H9 (cell line): ENCODE measurements at regions not wholly inside any gene's neighbourhood (a gene's known extent, or its start where the extent isn't known, plus 50 kb on each side); places are given as distances from the start of the nearest gene placed in this dataset.

Source experiments
- DNase-seq: peaks from one replicate; pipeline ENCODE4 v3.0.0-alpha.2; 2017
- H2AFZ ChIP-seq: one replicate; pipeline ENCODE4 v1.6.1; 2013; ENCODE audit warnings: mild to moderate bottlenecking, low read length, control low read depth, moderate library complexity
- H2AK5ac ChIP-seq: 2 replicates; pipeline ENCODE4 v1.6.1; 2013; ENCODE audit warnings: low read length, control low read depth, mixed read lengths; ENCODE audit not compliant: insufficient read length
- H2BK120ac ChIP-seq: one replicate; pipeline ENCODE4 v1.6.1; 2013; ENCODE audit warnings: low read depth, mild to moderate bottlenecking, low read length, control low read depth, inconsistent platforms; ENCODE audit not compliant: poor library complexity, severe bottlenecking
- H2BK12ac ChIP-seq: 2 replicates; pipeline ENCODE4 v1.6.1; 2013; ENCODE audit warnings: low read length, control low read depth, mixed read lengths, low read depth; ENCODE audit not compliant: insufficient read length
- H2BK15ac ChIP-seq: 2 replicates; pipeline ENCODE4 v1.6.1; 2013; ENCODE audit warnings: low read depth, low read length, control low read depth
- H2BK20ac ChIP-seq: one replicate; pipeline ENCODE4 v1.6.1; 2013; ENCODE audit warnings: low read depth, mild to moderate bottlenecking, low read length, control low read depth, inconsistent platforms; ENCODE audit not compliant: poor library complexity, severe bottlenecking
- H2BK5ac ChIP-seq: 2 replicates; pipeline ENCODE4 v1.6.1; 2013; ENCODE audit warnings: low read length, control low read depth, mixed read lengths; ENCODE audit not compliant: insufficient read length
- H3K14ac ChIP-seq: 2 replicates; pipeline ENCODE4 v1.6.1; 2013; ENCODE audit warnings: low read length, control low read depth; ENCODE audit not compliant: insufficient read depth
- H3K18ac ChIP-seq: 2 replicates; pipeline ENCODE4 v1.6.1; 2013; ENCODE audit warnings: low read depth, mild to moderate bottlenecking, mixed read lengths, low read length, control low read depth; ENCODE audit not compliant: insufficient read length
- H3K23ac ChIP-seq: 2 replicates; pipeline ENCODE4 v1.6.1; 2013; ENCODE audit warnings: low read length, control low read depth, mixed read lengths, low read depth; ENCODE audit not compliant: insufficient read length
- H3K23me2 ChIP-seq: 2 replicates; pipeline ENCODE4 v1.6.1; 2013; ENCODE audit warnings: low read depth, mild to moderate bottlenecking, mixed read lengths, low read length, control low read depth; ENCODE audit not compliant: insufficient read length, poor library complexity, severe bottlenecking
- H3K27ac ChIP-seq: 2 replicates; pipeline ENCODE4 v1.5.1; 2013; ENCODE audit warnings: low read length, control low read depth, mixed read lengths, low read depth; ENCODE audit not compliant: insufficient read length
- H3K27me3 ChIP-seq: 2 replicates; pipeline ENCODE4 v1.6.1; 2013; ENCODE audit warnings: low read length, control low read depth, inconsistent platforms; ENCODE audit not compliant: insufficient read depth
- H3K4ac ChIP-seq: 2 replicates; pipeline ENCODE4 v1.6.1; 2013; ENCODE audit warnings: low read depth, mild to moderate bottlenecking, control low read depth, inconsistent platforms, low read length, moderate library complexity
- H3K4me1 ChIP-seq: 2 replicates; pipeline ENCODE4 v1.6.1; 2013; ENCODE audit warnings: low read length, control low read depth, inconsistent platforms; ENCODE audit not compliant: insufficient read depth
- H3K4me2 ChIP-seq: 2 replicates; pipeline ENCODE4 v1.6.1; 2013; ENCODE audit warnings: low read length, control low read depth, mixed read lengths; ENCODE audit not compliant: insufficient read length, insufficient read depth
- H3K56ac ChIP-seq: 2 replicates; pipeline ENCODE4 v1.6.1; 2013; ENCODE audit warnings: low read depth, mild to moderate bottlenecking, mixed read lengths, low read length, control low read depth; ENCODE audit not compliant: insufficient read length
- H3K79me1 ChIP-seq: 2 replicates; pipeline ENCODE4 v1.6.1; 2013; ENCODE audit warnings: low read depth, mild to moderate bottlenecking, moderate library complexity, low read length, control low read depth, inconsistent platforms; ENCODE audit not compliant: insufficient read depth, poor library complexity, severe bottlenecking
- H3K79me2 ChIP-seq: 2 replicates; pipeline ENCODE4 v1.6.1; 2013; ENCODE audit warnings: low read length, control low read depth, inconsistent platforms; ENCODE audit not compliant: insufficient read depth
- H3K9ac ChIP-seq: 2 replicates; pipeline ENCODE4 v1.6.1; 2013; ENCODE audit warnings: low read length, control low read depth, mixed read lengths; ENCODE audit not compliant: insufficient read length; ENCODE audit errors: extremely low read depth
- H3K9me3 ChIP-seq: one replicate; pipeline ENCODE4 v1.6.1; 2013; ENCODE audit warnings: low read depth, low read length, inconsistent platforms; ENCODE audit not compliant: control insufficient read depth
- H3T11ph ChIP-seq: one replicate; pipeline ENCODE4 v1.6.1; 2013; ENCODE audit warnings: mild to moderate bottlenecking, low read length, control low read depth, inconsistent platforms
- H4K20me1 ChIP-seq: one replicate; pipeline ENCODE4 v1.6.1; 2013; ENCODE audit not compliant: control insufficient read depth, insufficient read length, insufficient read depth
- H4K5ac ChIP-seq: 2 replicates; pipeline ENCODE4 v1.6.1; 2013; ENCODE audit warnings: low read depth, mild to moderate bottlenecking, mixed read lengths, low read length, control low read depth; ENCODE audit not compliant: insufficient read length
- H4K8ac ChIP-seq: replicated peaks from 2 replicates; pipeline ENCODE4 v1.6.1; 2013; ENCODE audit warnings: low read length, control low read depth, mixed read lengths, low read depth; ENCODE audit not compliant: insufficient read length
- H4K91ac ChIP-seq: 2 replicates; pipeline ENCODE4 v1.6.1; 2013; ENCODE audit warnings: low read depth, mild to moderate bottlenecking, moderate library complexity, mixed read lengths, low read length, control low read depth; ENCODE audit not compliant: insufficient read length
- H3K27ac Mint-ChIP-seq, 3 experiments: 2 replicates in 2 of 3; 3 replicates in 1 of 3; pipeline ENCODE4 v1.8.0; 2020 to 2021; ENCODE audit warnings: mixed read lengths in 3 of 3, mild to moderate bottlenecking in 1 of 3, moderate library complexity in 1 of 3
- H3K27me3 Mint-ChIP-seq: 2 replicates; pipeline ENCODE4 v1.8.0; 2021; ENCODE audit warnings: low read depth, mild to moderate bottlenecking, moderate library complexity, mixed read lengths
- H3K36me3 Mint-ChIP-seq, 3 experiments: 2 replicates in 2 of 3; 3 replicates in 1 of 3; pipeline ENCODE4 v1.8.0; 2020 to 2021; ENCODE audit warnings: low read depth in 3 of 3, mixed read lengths in 3 of 3; ENCODE audit not compliant: insufficient read depth in 1 of 3
- H3K4me1 Mint-ChIP-seq, 2 experiments: 2 replicates each; pipeline ENCODE4 v1.8.0; 2020; ENCODE audit warnings: mixed read lengths in 2 of 2
- H3K4me3 Mint-ChIP-seq, 2 experiments: 2 replicates in 1 of 2; 3 replicates in 1 of 2; pipeline ENCODE4 v1.8.0; 2020 to 2021; ENCODE audit warnings: mild to moderate bottlenecking in 2 of 2, mixed read lengths in 2 of 2, moderate library complexity in 1 of 2
- H3K9me3 Mint-ChIP-seq, 2 experiments: 2 replicates in 1 of 2; 3 replicates in 1 of 2; pipeline ENCODE4 v1.8.0; 2020; ENCODE audit warnings: mild to moderate bottlenecking in 2 of 2, mixed read lengths in 2 of 2, moderate library complexity in 1 of 2
- CTCF ChIP-seq: fragments of 200-600 bp; sonication (generic); conservative IDR thresholded peaks from 3 replicates; pipeline ENCODE4 v1.8.0; 2021; ENCODE audit warnings: antibody characterized with exemption, mild to moderate bottlenecking
- WGBS: extraction: QIAGEN DNeasy Blood & Tissue Kit; methylation state at CpG from one replicate; pipeline ENCODE4 v1.1.7; 2013; ENCODE audit warnings: missing lambda C conversion rate, low lambda C conversion rate, mixed read lengths; ENCODE audit not compliant: insufficient read length; ENCODE audit errors: extremely low coverage; 5-methylcytosine and 5-hydroxymethylcytosine counted together

DNA sequence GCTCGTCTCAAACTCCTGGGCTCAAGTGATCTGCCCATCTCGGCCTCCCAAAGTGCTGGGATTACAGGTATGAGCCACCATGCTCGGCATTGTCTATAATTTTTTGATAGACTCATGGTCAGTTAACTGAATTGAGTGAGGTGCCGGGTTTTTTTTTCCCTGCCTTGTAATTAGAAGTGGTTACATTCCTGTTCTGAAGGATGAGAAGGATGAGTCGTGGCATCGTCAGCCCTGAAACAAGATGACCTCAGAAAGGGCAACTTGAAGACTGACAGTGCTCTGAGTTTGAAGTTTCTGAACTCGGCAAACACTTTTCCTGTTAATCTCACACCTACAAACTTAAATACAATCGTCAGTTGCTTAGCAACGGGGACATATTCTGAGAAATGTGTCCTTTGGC is 158.7 kb upstream of the PDE10A start:
- Histone ChIP-seq H2BK12ac (no peak overlapping the region), H3K27me3 (no peaks in the 10 kb centered on the region), H3K27ac (no peak overlapping the region), H3K4me1 (peaks cover 15% of the 10 kb centered on the region; the same call in 1 of the 2 replicates), H3K14ac (no peak overlapping the region), H4K20me1 (no peaks in the 10 kb centered on the region), H2BK15ac (no peak overlapping the region), H3K4ac (no peak overlapping the region), H2BK5ac (no peak overlapping the region), H3K79me2 (no peaks in the 10 kb centered on the region), H2AFZ (no peak overlapping the region), H4K91ac (no peak overlapping the region), H3K79me1 (no peaks in the 10 kb centered on the region), H4K8ac (no peak overlapping the region), H2BK20ac (no peak overlapping the region), H2BK120ac (no peak overlapping the region), H3K23ac (no peak overlapping the region), H3K4me2 (no peak overlapping the region), H2AK5ac (no peak overlapping the region), H3T11ph (no peak overlapping the region), H3K18ac (no peak overlapping the region), H3K23me2 (no peaks in the 10 kb centered on the region), H3K56ac (no peak overlapping the region), H3K9ac (no peak overlapping the region), H4K5ac (no peak overlapping the region), H3K9me3 (no peaks in the 10 kb centered on the region)
- Mint-ChIP-seq H3K4me3 (no peak overlapping the region), H3K36me3 (no peaks in the 10 kb centered on the region), H3K9me3 (no peaks in the 10 kb centered on the region; a peak in 1 of 5 replicates), H3K4me1 (peaks cover 43 to 45% of the 10 kb centered on the region in 2 experiments), H3K27ac (no peak overlapping the region), H3K27me3 (peaks cover 9% of the 10 kb centered on the region)
- TF ChIP-seq CTCF: no peak
- DNase-seq: no peak
- no CpG with 5 or more reads among the region's 9 CpGs for WGBS
